SK-N-SH (cell line): ENCODE measurements at regions not wholly inside any gene's neighbourhood (a gene's known extent, or its start where the extent isn't known, plus 50 kb on each side); places are given as distances from the start of the nearest gene placed in this dataset.

Experiments used
- CTCF ChIA-PET: fragments of 300-600, 350-600 bp; formaldehyde crosslinking; extraction: SDS; loops from one replicate; lab custom pipeline; 2021; lab: Yijun Ruan, JAX
- POLR2A ChIA-PET: fragments of 350-600 bp; sonication (Branson Sonifier 250); formaldehyde crosslinking; extraction: SDS; loops from one replicate; lab custom pipeline; 2020; ENCODE audit warnings: antibody characterized with exemption, inconsistent platforms; lab: Yijun Ruan, JAX
- DNase-seq: peaks from one replicate; pipeline ENCODE4 v3.0.0; 2012
- H2AFZ ChIP-seq: fragments of 200-600 bp; sonication (generic); 2 replicates; pipeline ENCODE4 v1.8.1; 2016; ENCODE audit warnings: antibody characterized with exemption, mild to moderate bottlenecking, low read depth
- H3F3A ChIP-seq: fragments of 200-600 bp; sonication (generic); replicated peaks from 2 replicates; pipeline ENCODE3; 2016; ENCODE audit warnings: antibody characterized with exemption, mild to moderate bottlenecking; ENCODE audit not compliant: insufficient read depth
- H3K27ac ChIP-seq, 2 experiments: fragments of 200-500 bp in 1 of 2; fragments of 200-600 bp in 1 of 2; sonication (Bioruptor generic) in 1 of 2; sonication (generic), shearing (Covaris generic) in 1 of 2; 2 replicates each; pipeline versions ENCODE4 v1.5.1 to v1.6.1; 2014 to 2016; ENCODE audit warnings: low read depth in 2 of 2, inconsistent platforms in 1 of 2, low read length in 1 of 2, mild to moderate bottlenecking in 1 of 2, mixed read lengths in 1 of 2
- H3K27me3 ChIP-seq: fragments of 200-600 bp; sonication (generic), shearing (Covaris generic); 2 replicates; pipeline ENCODE4 v1.6.1; 2016; ENCODE audit warnings: mixed run types; ENCODE audit not compliant: insufficient read depth
- H3K36me3 ChIP-seq, 2 experiments: fragments of 200-500 bp in 1 of 2; fragments of 200-600 bp in 1 of 2; sonication (Bioruptor generic) in 1 of 2; sonication (generic) in 1 of 2; replicated peaks in 1 of 2; 2 replicates each; pipeline versions ENCODE3 to v1.5.1; 2014 to 2016; ENCODE audit warnings: low read length in 1 of 2, mild to moderate bottlenecking in 1 of 2; ENCODE audit not compliant: insufficient read depth in 2 of 2, control insufficient read depth in 1 of 2
- H3K4me1 ChIP-seq, 2 experiments: fragments of 200-500 bp in 1 of 2; fragments of 200-600 bp in 1 of 2; sonication (Bioruptor generic) in 1 of 2; sonication (generic), shearing (Covaris generic) in 1 of 2; 2 replicates each; pipeline versions ENCODE4 v1.5.1 to v1.6.1; 2014 to 2016; ENCODE audit warnings: low read depth in 1 of 2, low read length in 1 of 2, mixed run types in 1 of 2; ENCODE audit not compliant: insufficient read depth in 2 of 2, control insufficient read depth in 1 of 2
- H3K4me2 ChIP-seq: fragments of 200-600 bp; sonication (generic), shearing (Covaris generic); 2 replicates; pipeline ENCODE4 v1.6.1; 2017; ENCODE audit warnings: mixed run types
- H3K4me3 ChIP-seq, 2 experiments: fragments of 200-500 bp in 1 of 2; fragments of 200-600 bp in 1 of 2; sonication (Bioruptor generic) in 1 of 2; sonication (generic), shearing (Covaris generic) in 1 of 2; 2 replicates each; pipeline versions ENCODE4 v1.5.1 to v1.8.1; 2014 to 2016; ENCODE audit warnings: low read depth in 2 of 2, inconsistent platforms in 1 of 2, low read length in 1 of 2, mild to moderate bottlenecking in 1 of 2, mixed read lengths in 1 of 2, moderate library complexity in 1 of 2
- H3K79me2 ChIP-seq: fragments of 200-600 bp; sonication (generic); 2 replicates; pipeline ENCODE4 v1.8.1; 2017; ENCODE audit warnings: mild to moderate bottlenecking; ENCODE audit not compliant: insufficient read depth
- H3K9ac ChIP-seq: fragments of 200-600 bp; sonication (generic); 2 replicates; pipeline ENCODE4 v1.6.1; 2017; ENCODE audit warnings: mixed run types
- H3K9me2 ChIP-seq: fragments of 200-600 bp; sonication (generic); 2 replicates; pipeline ENCODE4 v1.6.1; 2017; ENCODE audit warnings: mixed run types
- H3K9me3 ChIP-seq: fragments of 200-600 bp; sonication (generic); 2 replicates; pipeline ENCODE4 v1.6.1; 2017; ENCODE audit warnings: mixed run types, mild to moderate bottlenecking, moderate library complexity
- H4K20me1 ChIP-seq: fragments of 200-600 bp; sonication (generic); 2 replicates; pipeline ENCODE4 v1.6.1; 2017; ENCODE audit warnings: mild to moderate bottlenecking, mixed run types; ENCODE audit not compliant: insufficient read depth
- CTCF ChIP-seq: fragments of 200-600 bp; sonication (generic); IDR thresholded peaks from 2 replicates; pipeline ENCODE4 v1.6.1; 2017; ENCODE audit warnings: antibody characterized with exemption, mild to moderate bottlenecking, moderate library complexity
- ELF1 ChIP-seq: IDR thresholded peaks from 2 replicates; pipeline ENCODE4 v1.4.0; 2012
- EP300 ChIP-seq, 2 experiments: IDR thresholded peaks; 2 replicates each; pipeline versions ENCODE4 v1.4.0 to v1.6.1; 2012; ENCODE audit warnings: borderline replicate concordance in 1 of 2, low read depth in 1 of 2, low read length in 1 of 2
- FOSL2 ChIP-seq: IDR thresholded peaks from 2 replicates; pipeline ENCODE4 v1.4.0; 2012; ENCODE audit warnings: low read depth, mild to moderate bottlenecking, moderate library complexity, borderline replicate concordance
- FOXM1 ChIP-seq: IDR thresholded peaks from 2 replicates; pipeline ENCODE4 v1.4.0; 2012; ENCODE audit warnings: low read depth, mild to moderate bottlenecking
- GATA2 ChIP-seq: sonication (generic); formaldehyde crosslinking; IDR thresholded peaks from 2 replicates; pipeline ENCODE4 v1.5.0; 2020; ENCODE audit warnings: mild to moderate bottlenecking, missing genetic modification reagents
- JUND ChIP-seq: IDR thresholded peaks from 2 replicates; pipeline ENCODE4 v1.4.0; 2012
- MXI1 ChIP-seq: IDR thresholded peaks from 2 replicates; pipeline ENCODE4 v1.6.1; 2012; ENCODE audit warnings: mild to moderate bottlenecking, low read depth, low read length, improper control_type of control experiment
- NFIC ChIP-seq: IDR thresholded peaks from 2 replicates; pipeline ENCODE4 v1.4.0; 2012; ENCODE audit warnings: borderline replicate concordance
- NRF1 ChIP-seq: IDR thresholded peaks from 2 replicates; pipeline ENCODE4 v1.6.1; 2012; ENCODE audit warnings: low read depth, mild to moderate bottlenecking, low read length
- RXRA ChIP-seq: IDR thresholded peaks from 2 replicates; pipeline ENCODE4 v1.4.0; 2012; ENCODE audit warnings: low read depth, mild to moderate bottlenecking, borderline replicate concordance
- SIN3A ChIP-seq: IDR thresholded peaks from 2 replicates; pipeline ENCODE4 v1.6.1; 2012; ENCODE audit warnings: low read depth, mild to moderate bottlenecking, low read length, moderate library complexity, borderline replicate concordance
- SMC3 ChIP-seq: IDR thresholded peaks from 2 replicates; pipeline ENCODE4 v1.6.1; 2012; ENCODE audit warnings: low read depth, low read length, improper control_type of control experiment
- TAF1 ChIP-seq: IDR thresholded peaks from 2 replicates; pipeline ENCODE4 v1.6.1; 2012; ENCODE audit warnings: low read depth, mild to moderate bottlenecking, low read length, moderate library complexity, borderline replicate concordance
- TCF12 ChIP-seq: IDR thresholded peaks from 2 replicates; pipeline ENCODE4 v1.4.0; 2012
- TEAD4 ChIP-seq: IDR thresholded peaks from 2 replicates; pipeline ENCODE4 v1.4.0; 2012; ENCODE audit warnings: mild to moderate bottlenecking, borderline replicate concordance; ENCODE audit not compliant: insufficient read depth
- USF1 ChIP-seq: IDR thresholded peaks from 2 replicates; pipeline ENCODE4 v1.4.0; 2012; ENCODE audit warnings: low read depth, borderline replicate concordance
- YY1 ChIP-seq: IDR thresholded peaks from 2 replicates; pipeline ENCODE4 v1.4.0; 2012; ENCODE audit warnings: low read depth, mild to moderate bottlenecking
- WGBS: methylation state at CpG from one replicate; pipeline ENCODE4 v1.1.6; 2017; ENCODE audit warnings: low lambda C conversion rate; 5-methylcytosine and 5-hydroxymethylcytosine counted together
- TF ChIP-seq, protein P1 (sequence below): IDR thresholded peaks from 2 replicates; pipeline ENCODE4; 2012
- TF ChIP-seq, protein P2 (sequence below): IDR thresholded peaks from 2 replicates; pipeline ENCODE4 v1.4.0; 2012; ENCODE audit warnings: low read depth, borderline replicate concordance
- TF ChIP-seq, protein P3 (sequence below): IDR thresholded peaks from 2 replicates; pipeline ENCODE4 v1.6.1; 2012; ENCODE audit warnings: mild to moderate bottlenecking, low read depth, low read length, moderate library complexity

- WGBS, result 32% methylated on average over 5 of the region's 5 CpGs
- H2AFZ ChIP-seq, result peak overlapping the region; percentile 33; the same call in 1 of the 2 replicates
- TF ChIP-seq, protein P1, sequence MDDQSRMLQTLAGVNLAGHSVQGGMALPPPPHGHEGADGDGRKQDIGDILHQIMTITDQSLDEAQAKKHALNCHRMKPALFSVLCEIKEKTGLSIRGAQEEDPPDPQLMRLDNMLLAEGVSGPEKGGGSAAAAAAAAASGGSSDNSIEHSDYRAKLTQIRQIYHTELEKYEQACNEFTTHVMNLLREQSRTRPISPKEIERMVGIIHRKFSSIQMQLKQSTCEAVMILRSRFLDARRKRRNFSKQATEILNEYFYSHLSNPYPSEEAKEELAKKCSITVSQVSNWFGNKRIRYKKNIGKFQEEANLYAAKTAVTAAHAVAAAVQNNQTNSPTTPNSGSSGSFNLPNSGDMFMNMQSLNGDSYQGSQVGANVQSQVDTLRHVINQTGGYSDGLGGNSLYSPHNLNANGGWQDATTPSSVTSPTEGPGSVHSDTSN, result peak; percentile 89
- peak; percentile 66 to 70 for TF ChIP-seq EP300 (IDR thresholded peaks at IDR 0.05; ENCODE audit: borderline replicate concordance in 1 of 2, low read depth in 1 of 2, low read length in 1 of 2)
- TF ChIP-seq GATA2, result peak; percentile 58; the same call in 1 of the 2 replicates
- peak; percentile 72; the same call in 1 of the 2 replicates for TF ChIP-seq TCF12
- no peak for TF ChIP-seq SMC3
- TF ChIP-seq MXI1, result no peak
- no peak for TF ChIP-seq TAF1
- no peak for TF ChIP-seq ELF1
- TF ChIP-seq NRF1, result no peak
- 0 out of 2 replicates have a peak, but pooled peaks have one; percentile 32 for TF ChIP-seq FOXM1
- TF ChIP-seq, protein P2, sequence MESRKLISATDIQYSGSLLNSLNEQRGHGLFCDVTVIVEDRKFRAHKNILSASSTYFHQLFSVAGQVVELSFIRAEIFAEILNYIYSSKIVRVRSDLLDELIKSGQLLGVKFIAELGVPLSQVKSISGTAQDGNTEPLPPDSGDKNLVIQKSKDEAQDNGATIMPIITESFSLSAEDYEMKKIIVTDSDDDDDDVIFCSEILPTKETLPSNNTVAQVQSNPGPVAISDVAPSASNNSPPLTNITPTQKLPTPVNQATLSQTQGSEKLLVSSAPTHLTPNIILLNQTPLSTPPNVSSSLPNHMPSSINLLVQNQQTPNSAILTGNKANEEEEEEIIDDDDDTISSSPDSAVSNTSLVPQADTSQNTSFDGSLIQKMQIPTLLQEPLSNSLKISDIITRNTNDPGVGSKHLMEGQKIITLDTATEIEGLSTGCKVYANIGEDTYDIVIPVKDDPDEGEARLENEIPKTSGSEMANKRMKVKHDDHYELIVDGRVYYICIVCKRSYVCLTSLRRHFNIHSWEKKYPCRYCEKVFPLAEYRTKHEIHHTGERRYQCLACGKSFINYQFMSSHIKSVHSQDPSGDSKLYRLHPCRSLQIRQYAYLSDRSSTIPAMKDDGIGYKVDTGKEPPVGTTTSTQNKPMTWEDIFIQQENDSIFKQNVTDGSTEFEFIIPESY, result no peak
- TF ChIP-seq JUND, result peak; percentile 61; the same call in 1 of the 2 replicates
- no peak for TF ChIP-seq SIN3A
- peak; percentile 39; the same call in 1 of the 2 replicates for TF ChIP-seq FOSL2
- TF ChIP-seq USF1, result no peak
- peak; percentile 15; the same call in 1 of the 2 replicates for TF ChIP-seq RXRA
- TF ChIP-seq, protein P3, sequence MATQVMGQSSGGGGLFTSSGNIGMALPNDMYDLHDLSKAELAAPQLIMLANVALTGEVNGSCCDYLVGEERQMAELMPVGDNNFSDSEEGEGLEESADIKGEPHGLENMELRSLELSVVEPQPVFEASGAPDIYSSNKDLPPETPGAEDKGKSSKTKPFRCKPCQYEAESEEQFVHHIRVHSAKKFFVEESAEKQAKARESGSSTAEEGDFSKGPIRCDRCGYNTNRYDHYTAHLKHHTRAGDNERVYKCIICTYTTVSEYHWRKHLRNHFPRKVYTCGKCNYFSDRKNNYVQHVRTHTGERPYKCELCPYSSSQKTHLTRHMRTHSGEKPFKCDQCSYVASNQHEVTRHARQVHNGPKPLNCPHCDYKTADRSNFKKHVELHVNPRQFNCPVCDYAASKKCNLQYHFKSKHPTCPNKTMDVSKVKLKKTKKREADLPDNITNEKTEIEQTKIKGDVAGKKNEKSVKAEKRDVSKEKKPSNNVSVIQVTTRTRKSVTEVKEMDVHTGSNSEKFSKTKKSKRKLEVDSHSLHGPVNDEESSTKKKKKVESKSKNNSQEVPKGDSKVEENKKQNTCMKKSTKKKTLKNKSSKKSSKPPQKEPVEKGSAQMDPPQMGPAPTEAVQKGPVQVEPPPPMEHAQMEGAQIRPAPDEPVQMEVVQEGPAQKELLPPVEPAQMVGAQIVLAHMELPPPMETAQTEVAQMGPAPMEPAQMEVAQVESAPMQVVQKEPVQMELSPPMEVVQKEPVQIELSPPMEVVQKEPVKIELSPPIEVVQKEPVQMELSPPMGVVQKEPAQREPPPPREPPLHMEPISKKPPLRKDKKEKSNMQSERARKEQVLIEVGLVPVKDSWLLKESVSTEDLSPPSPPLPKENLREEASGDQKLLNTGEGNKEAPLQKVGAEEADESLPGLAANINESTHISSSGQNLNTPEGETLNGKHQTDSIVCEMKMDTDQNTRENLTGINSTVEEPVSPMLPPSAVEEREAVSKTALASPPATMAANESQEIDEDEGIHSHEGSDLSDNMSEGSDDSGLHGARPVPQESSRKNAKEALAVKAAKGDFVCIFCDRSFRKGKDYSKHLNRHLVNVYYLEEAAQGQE, result no peak
- 0 out of 2 replicates have a peak, but pooled peaks have one; percentile 37 for TF ChIP-seq YY1
- peak; percentile 18; the same call in 1 of the 2 replicates for TF ChIP-seq TEAD4
- TF ChIP-seq NFIC, result peak; percentile 64; the same call in 1 of the 2 replicates
- no peak for TF ChIP-seq CTCF
- peak overlapping the region in 1 of 2 experiments; percentile 98; a peak in 3 of 4 replicates for H3K27ac ChIP-seq
- CTCF ChIA-PET, result no interaction called here
- no peaks in the 10 kb centered on the region for H3K27me3 ChIP-seq
- H3K4me3 ChIP-seq, result no peak overlapping the region
- H3K9me3 ChIP-seq, result peaks cover 12% of the 10 kb centered on the region; the same call in 1 of the 2 replicates
- POLR2A ChIA-PET, result no interaction called here
- H3K9ac ChIP-seq, result peak overlapping the region; percentile 54
- H3K79me2 ChIP-seq, result no peaks in the 10 kb centered on the region
- no peaks in the 10 kb centered on the region for H4K20me1 ChIP-seq
- H3K9me2 ChIP-seq, result no peaks in the 10 kb centered on the region
- H3K4me1 ChIP-seq, result peaks cover 8 to 38% of the 10 kb centered on the region in 2 experiments; a peak in 2 of 4 replicates
- no peaks in the 10 kb centered on the region for H3K36me3 ChIP-seq
- no peak for DNase-seq
- peaks cover 22% of the 10 kb centered on the region for H3F3A ChIP-seq
- H3K4me2 ChIP-seq, result peak overlapping the region; percentile 14; the same call in 1 of the 2 replicates
Observed at GRCh38 chr7:81638198-81638597, 131.6 kb downstream of the HGF start.
